KMS-11 (cell line): ENCODE measurements at regions not wholly inside any gene's neighbourhood (a gene's known extent, or its start where the extent isn't known, plus 50 kb on each side); places are given as distances from the start of the nearest gene placed in this dataset.
"Not testable (repeated sequence)": the region's sequence is repeated elsewhere in the genome, so short reads cannot be mapped to it uniquely, and the experiment has no call there.

Source experiments
- H2AFZ ChIP-seq: fragments of 200-600 bp; sonication (generic); 2 replicates; pipeline ENCODE4 v1.6.1; 2016; ENCODE audit warnings: antibody characterized with exemption, mixed run types, low read depth
- H3K27ac ChIP-seq: fragments of 200-600 bp; sonication (generic); 2 replicates; pipeline ENCODE4 v1.6.1; 2016; ENCODE audit warnings: mild to moderate bottlenecking, mixed run types
- H3K27me3 ChIP-seq: fragments of 200-600 bp; sonication (generic); 2 replicates; pipeline ENCODE4 v1.6.1; 2017; ENCODE audit warnings: mild to moderate bottlenecking, low read depth, mixed run types, moderate library complexity; ENCODE audit not compliant: insufficient read depth
- H3K36me3 ChIP-seq: fragments of 200-600 bp; sonication (generic); 2 replicates; pipeline ENCODE4 v1.6.1; 2017; ENCODE audit warnings: mild to moderate bottlenecking, mixed run types; ENCODE audit not compliant: insufficient read depth
- H3K4me1 ChIP-seq: fragments of 200-600 bp; sonication (generic); 2 replicates; pipeline ENCODE4 v1.6.1; 2016; ENCODE audit warnings: mild to moderate bottlenecking, low read depth, mixed run types; ENCODE audit not compliant: poor library complexity, severe bottlenecking
- H3K4me2 ChIP-seq: fragments of 200-600 bp; sonication (generic); 2 replicates; pipeline ENCODE4 v1.7.0; 2016; ENCODE audit warnings: mild to moderate bottlenecking, mixed run types
- H3K4me3 ChIP-seq: fragments of 200-600 bp; sonication (generic); IDR thresholded peaks from 2 replicates; pipeline ENCODE4 v1.6.1; 2017; ENCODE audit warnings: low read depth, low read length, mixed read lengths; ENCODE audit not compliant: insufficient read depth
- H3K79me2 ChIP-seq: fragments of 200-600 bp; sonication (generic); 2 replicates; pipeline ENCODE4 v1.6.1; 2016; ENCODE audit warnings: low read depth, mixed run types; ENCODE audit not compliant: insufficient read depth
- H3K9ac ChIP-seq: fragments of 200-600 bp; sonication (generic); 2 replicates; pipeline ENCODE4 v1.6.1; 2016; ENCODE audit warnings: mild to moderate bottlenecking, mixed run types
- H4K20me1 ChIP-seq: fragments of 200-600 bp; sonication (generic); 2 replicates; pipeline ENCODE4 v1.6.1; 2016; ENCODE audit warnings: mild to moderate bottlenecking, mixed run types; ENCODE audit not compliant: insufficient read depth
- CTCF ChIP-seq: fragments of 200-600 bp; sonication (generic); conservative IDR thresholded peaks from 2 replicates; pipeline ENCODE4 v1.6.1; 2017; ENCODE audit warnings: low read depth, mild to moderate bottlenecking, antibody characterized with exemption, low read length, moderate library complexity, mixed read lengths

GRCh38 chr16:52309446-52310416 is 237.2 kb downstream of the TOX3 start:
- Histone ChIP-seq H2AFZ (no peak overlapping the region), H3K27me3 (no peaks in the 10 kb centered on the region), H3K27ac (no peak overlapping the region), H3K4me1 (no peaks in the 10 kb centered on the region), H3K9ac (no peak overlapping the region), H4K20me1 (no peaks in the 10 kb centered on the region), H3K79me2 (no peaks in the 10 kb centered on the region), H3K4me3 (no peak overlapping the region), H3K4me2 (no peak overlapping the region), H3K36me3 (no peaks in the 10 kb centered on the region)
- no peak for TF ChIP-seq CTCF

DNA sequence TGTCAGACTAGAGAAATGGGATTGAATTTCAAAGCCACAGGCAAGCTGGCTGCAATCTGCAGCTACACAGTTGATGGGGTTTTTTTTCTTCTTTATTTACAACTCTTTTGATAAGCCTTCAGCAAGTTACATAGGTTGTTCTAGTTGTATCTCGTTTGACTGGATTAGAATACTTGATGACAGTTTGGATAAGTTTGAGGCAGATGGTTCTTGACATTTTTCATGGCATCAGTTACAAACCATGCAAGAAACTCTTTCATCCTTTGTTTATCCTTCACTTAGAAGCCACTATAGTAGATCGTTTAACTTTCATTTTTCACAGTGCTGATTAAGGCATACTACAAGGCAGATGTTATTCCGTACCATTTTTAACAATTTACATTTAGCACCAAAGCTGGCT is 238.9 kb downstream of the TOX3 start:
- Histone ChIP-seq H4K20me1 (no peaks in the 10 kb centered on the region), H3K4me2 (no peak overlapping the region), H3K27ac (no peak overlapping the region), H3K79me2 (no peaks in the 10 kb centered on the region), H3K27me3 (no peaks in the 10 kb centered on the region), H3K9ac (no peak overlapping the region), H3K36me3 (no peaks in the 10 kb centered on the region), H3K4me1 (no peaks in the 10 kb centered on the region), H3K4me3 (no peak overlapping the region), H2AFZ (no peak overlapping the region)
- no peak for TF ChIP-seq CTCF

GRCh38 chr16:52301026-52301425 is 245.9 kb downstream of the TOX3 start:
- Histone ChIP-seq H3K27ac (no peak overlapping the region), H3K79me2 (no peaks in the 10 kb centered on the region), H3K36me3 (no peaks in the 10 kb centered on the region), H3K27me3 (no peaks in the 10 kb centered on the region), H3K4me3 (no peak overlapping the region), H3K9ac (no peak overlapping the region), H3K4me2 (no peak overlapping the region), H3K4me1 (no peaks in the 10 kb centered on the region), H2AFZ (no peak overlapping the region), H4K20me1 (no peaks in the 10 kb centered on the region)
- TF ChIP-seq CTCF, result no peak

GRCh38 chr16:52298769-52299168 is 248.2 kb downstream of the TOX3 start:
- H3K27ac ChIP-seq, result no peak overlapping the region
- no peaks in the 10 kb centered on the region for H4K20me1 ChIP-seq
- no peaks in the 10 kb centered on the region for H3K79me2 ChIP-seq
- no peak for TF ChIP-seq CTCF
- no peak overlapping the region for H2AFZ ChIP-seq
- H3K36me3 ChIP-seq, result no peaks in the 10 kb centered on the region
- no peaks in the 10 kb centered on the region for H3K4me1 ChIP-seq
- H3K27me3 ChIP-seq, result no peaks in the 10 kb centered on the region
- H3K9ac ChIP-seq, result no peak overlapping the region
- H3K4me3 ChIP-seq, result no peak overlapping the region
- no peak overlapping the region for H3K4me2 ChIP-seq

GRCh38 chr16:52296706-52297315 is 250.1 kb downstream of the TOX3 start:
- not testable (repeated sequence) for H3K27ac ChIP-seq, H3K4me3 ChIP-seq, H3K79me2 ChIP-seq, H3K9ac ChIP-seq, H3K4me2 ChIP-seq, H3K27me3 ChIP-seq, H3K36me3 ChIP-seq, H2AFZ ChIP-seq, H4K20me1 ChIP-seq, H3K4me1 ChIP-seq
